Fibroblast of skin of scalp (primary cell): ENCODE measurements at regions not wholly inside any gene's neighbourhood (a gene's known extent, or its start where the extent isn't known, plus 50 kb on each side); places are given as distances from the start of the nearest gene placed in this dataset.

Source experiments
- DNase-seq: peaks from one replicate; pipeline ENCODE4 v3.0.0-alpha.2; 2013

- peak; percentile 38 for DNase-seq
Observed at GRCh38 chr12:105713606-105714305, 383.3 kb downstream of the C12orf75 start.

GRCh38 chr12:105716621-105717020 is 386.1 kb downstream of the C12orf75 start:
- no peak for DNase-seq

- peak; percentile 79 for DNase-seq
Observed at GRCh38 chr12:105721051-105721825, 390.7 kb downstream of the C12orf75 start.

GRCh38 chr12:105721891-105722290 is 391.4 kb downstream of the C12orf75 start:
- no peak for DNase-seq

- no peak for DNase-seq
Observed at GRCh38 chr12:105723066-105723465, 392.6 kb downstream of the C12orf75 start.

- DNase-seq = no peak
Observed at GRCh38 chr12:105723494-105723893, 393.0 kb downstream of the C12orf75 start.

GRCh38 chr12:105724641-105725040 is 394.1 kb downstream of the C12orf75 start:
- DNase-seq = no peak

GRCh38 chr12:105725054-105725453 is 394.6 kb downstream of the C12orf75 start:
- DNase-seq = no peak

- no peak for DNase-seq
Observed at GRCh38 chr12:105729181-105729771, 398.8 kb downstream of the C12orf75 start.

GRCh38 chr12:105729926-105730325 is 399.4 kb downstream of the C12orf75 start:
- DNase-seq = peak; percentile 39

GRCh38 chr12:105733579-105733978 is 403.1 kb downstream of the C12orf75 start:
- DNase-seq = no peak

GRCh38 chr12:105736498-105736897 is 402.3 kb downstream of the NUAK1 start:
- DNase-seq = no peak

GRCh38 chr12:105738051-105738450 is 400.7 kb downstream of the NUAK1 start:
- peak; percentile 79 for DNase-seq

GRCh38 chr12:105740369-105740768 is 398.4 kb downstream of the NUAK1 start:
- no peak for DNase-seq

- DNase-seq = peak; percentile 75
Observed at GRCh38 chr12:105740970-105741725, 397.6 kb downstream of the NUAK1 start.

- peak; percentile 98 for DNase-seq
Observed at GRCh38 chr12:105741786-105742566, 396.8 kb downstream of the NUAK1 start.

GRCh38 chr12:105742567-105742874 is 396.2 kb downstream of the NUAK1 start:
- no peak for DNase-seq

- DNase-seq = no peak
Observed at GRCh38 chr12:105744371-105745058, 394.2 kb downstream of the NUAK1 start.

- DNase-seq = no peak
Observed at GRCh38 chr12:105745811-105746210, 392.9 kb downstream of the NUAK1 start.

- peak; percentile 63 for DNase-seq
Observed at GRCh38 chr12:105748806-105749600, 389.8 kb downstream of the NUAK1 start.

GRCh38 chr12:105750096-105750495 is 388.7 kb downstream of the NUAK1 start:
- DNase-seq = no peak
